T follicular helper cell (primary cell): ENCODE measurements at regions not wholly inside any gene's neighbourhood (a gene's known extent, or its start where the extent isn't known, plus 50 kb on each side); places are given as distances from the start of the nearest gene placed in this dataset.
A peak's percentile ranks its signal among the peaks of the same experiment; 100 is the strongest.

Experiments used
- DNase-seq: peaks from one replicate; pipeline ENCODE4 v3.0.0-alpha.2; 2020; ENCODE audit warnings: low read depth

DNA sequence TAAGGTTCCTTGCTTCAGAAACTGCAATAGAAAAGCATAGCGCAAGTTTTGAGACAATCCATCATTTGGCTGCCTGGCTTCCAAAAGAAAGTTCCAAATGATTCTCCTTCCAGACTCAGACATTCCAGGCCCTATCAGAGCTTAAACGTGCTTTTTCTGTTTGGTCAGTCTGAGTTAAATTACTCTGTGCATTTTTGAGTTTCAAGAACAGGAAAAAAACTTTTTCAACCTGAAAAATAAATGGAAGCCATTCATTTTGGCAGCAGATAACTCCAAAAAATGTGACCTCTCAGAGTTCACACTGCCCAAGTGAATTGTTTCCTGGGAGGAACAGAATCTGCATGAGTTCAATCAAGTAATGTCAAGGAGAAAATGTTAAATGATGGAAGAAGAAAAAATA lies 354.2 kb downstream of the CXCL12 start:
- DNase-seq: no peak

DNA sequence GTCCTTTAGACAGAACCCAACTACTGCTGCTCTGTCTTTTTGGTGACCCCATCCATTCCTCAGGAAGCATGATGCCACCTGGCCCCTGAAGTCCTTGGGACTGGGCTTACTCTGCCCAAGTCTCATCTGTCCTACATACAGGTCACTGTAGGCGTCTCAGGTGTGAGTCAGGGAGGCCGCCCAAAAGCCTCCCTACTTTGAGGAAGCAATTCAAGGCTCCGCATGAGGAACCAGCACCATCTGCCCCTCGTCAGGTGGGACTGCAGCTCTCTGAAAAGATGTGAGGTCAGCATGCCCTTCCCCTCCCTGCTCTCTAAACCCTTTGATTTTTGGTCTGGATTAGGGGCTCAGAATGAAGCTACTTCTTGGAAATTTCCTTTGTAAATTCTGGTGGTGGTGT lies 354.8 kb downstream of the CXCL12 start:
- DNase-seq: peak; percentile 1

DNA sequence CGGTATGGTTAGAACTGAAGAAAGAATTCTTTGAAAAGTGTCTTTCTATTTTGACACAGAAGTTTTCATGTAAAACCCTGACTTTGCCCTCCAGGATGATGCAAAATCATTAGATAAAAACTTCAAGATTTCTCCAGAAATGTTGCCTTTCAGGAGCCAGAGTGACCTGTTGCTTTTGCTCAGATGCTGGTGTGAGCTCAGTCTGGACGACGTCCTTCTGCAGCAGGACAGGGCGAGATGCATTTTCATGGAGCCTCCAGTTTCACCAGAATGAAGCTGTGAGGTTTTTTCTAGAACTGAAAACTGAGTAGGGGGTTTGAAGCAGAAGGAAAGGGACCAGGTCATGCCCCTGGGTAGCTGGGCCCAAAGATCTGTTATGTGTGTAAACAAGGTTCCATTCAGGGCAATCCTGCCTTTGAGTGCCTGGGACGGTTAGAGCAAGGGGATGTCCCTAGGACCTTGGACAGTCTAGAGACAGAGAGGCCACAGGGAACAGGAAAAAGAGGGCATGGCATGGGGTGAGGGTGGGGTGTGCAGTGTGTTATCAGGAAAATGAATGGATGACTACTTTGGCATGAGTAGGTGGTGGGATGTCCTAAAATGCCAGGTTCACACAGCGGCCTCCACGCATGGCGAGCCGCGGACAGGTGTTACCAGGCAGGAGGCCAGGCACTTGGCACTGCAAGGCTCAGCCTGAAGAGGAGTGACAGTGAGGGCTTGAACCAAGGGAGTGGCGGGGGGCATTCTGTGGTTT lies 356.3 kb downstream of the CXCL12 start:
- no peak for DNase-seq

DNA sequence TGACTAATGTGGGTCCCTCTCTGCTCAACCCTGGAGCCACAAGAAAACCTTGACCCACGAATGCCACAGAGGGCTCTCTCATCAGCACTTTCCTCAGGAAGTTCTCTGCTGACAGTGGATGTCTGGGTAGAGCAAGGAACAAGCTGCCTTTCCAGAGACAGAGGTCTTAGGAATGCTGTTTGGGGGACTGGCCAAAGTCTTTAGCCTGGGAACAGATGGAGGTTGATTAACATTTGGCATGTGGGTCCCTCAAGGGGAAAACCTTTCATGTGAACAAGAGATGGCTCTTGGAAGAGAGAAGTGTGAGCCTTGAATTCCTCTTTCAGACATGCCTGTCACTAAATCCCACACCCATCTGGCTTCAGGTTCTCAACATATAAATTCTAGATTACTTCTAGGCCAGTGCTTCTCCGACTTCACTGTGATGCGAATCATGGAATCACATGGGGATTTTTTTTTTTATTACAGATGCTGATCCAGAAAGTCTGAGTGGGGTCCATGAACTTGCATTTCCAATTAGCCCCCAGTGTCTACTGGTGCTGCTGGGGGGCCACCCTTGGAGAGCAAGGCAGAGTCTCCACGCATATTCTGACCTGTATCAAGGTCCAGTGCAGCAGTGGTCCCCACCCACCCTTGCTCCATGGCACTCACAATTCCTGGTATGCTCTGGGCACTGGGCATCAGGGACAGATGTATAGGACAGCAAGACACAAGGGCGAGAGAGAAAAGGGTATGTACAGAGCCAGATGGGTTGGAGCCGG lies 360.4 kb downstream of the CXCL12 start:
- DNase-seq: no peak

DNA sequence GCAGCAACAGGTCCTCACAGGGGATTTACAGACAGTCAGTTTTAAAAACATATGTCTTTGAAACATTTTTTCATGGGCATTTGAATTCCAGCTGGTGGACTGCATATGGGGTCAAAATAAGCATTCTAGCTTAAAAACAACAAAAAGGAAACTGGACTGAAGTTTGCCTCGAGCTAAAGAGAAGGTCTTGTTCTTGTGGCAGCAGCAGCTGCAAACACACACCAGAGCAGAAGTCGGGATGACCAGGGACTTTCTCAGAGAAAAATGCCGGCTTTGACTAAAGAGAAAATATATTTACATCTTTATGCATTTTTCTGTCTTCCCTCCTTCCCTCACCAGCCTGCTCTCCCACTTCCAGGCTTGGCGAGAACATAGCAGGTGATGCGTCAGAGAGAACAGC lies 361.4 kb downstream of the CXCL12 start:
- no peak for DNase-seq

DNA sequence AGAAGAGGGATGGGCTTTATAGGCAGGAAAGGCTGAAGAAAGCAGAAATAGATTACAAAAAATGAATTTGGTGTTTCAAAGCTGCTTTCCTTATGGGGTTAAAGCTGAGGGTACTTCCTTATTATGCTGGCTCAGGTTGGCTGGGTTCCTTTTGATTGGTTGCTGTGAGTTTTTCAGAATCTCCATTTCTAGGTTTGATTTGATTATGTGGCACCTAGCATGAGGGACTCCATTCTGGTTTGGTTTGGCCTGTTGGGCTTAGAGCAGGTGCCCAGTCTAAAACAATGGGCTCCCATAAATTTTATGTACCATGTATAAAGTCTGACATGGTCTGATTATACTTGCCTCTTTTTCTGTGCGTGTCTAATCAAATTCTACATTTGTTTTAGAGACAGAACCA lies 362.7 kb downstream of the CXCL12 start:
- DNase-seq: no peak

DNA sequence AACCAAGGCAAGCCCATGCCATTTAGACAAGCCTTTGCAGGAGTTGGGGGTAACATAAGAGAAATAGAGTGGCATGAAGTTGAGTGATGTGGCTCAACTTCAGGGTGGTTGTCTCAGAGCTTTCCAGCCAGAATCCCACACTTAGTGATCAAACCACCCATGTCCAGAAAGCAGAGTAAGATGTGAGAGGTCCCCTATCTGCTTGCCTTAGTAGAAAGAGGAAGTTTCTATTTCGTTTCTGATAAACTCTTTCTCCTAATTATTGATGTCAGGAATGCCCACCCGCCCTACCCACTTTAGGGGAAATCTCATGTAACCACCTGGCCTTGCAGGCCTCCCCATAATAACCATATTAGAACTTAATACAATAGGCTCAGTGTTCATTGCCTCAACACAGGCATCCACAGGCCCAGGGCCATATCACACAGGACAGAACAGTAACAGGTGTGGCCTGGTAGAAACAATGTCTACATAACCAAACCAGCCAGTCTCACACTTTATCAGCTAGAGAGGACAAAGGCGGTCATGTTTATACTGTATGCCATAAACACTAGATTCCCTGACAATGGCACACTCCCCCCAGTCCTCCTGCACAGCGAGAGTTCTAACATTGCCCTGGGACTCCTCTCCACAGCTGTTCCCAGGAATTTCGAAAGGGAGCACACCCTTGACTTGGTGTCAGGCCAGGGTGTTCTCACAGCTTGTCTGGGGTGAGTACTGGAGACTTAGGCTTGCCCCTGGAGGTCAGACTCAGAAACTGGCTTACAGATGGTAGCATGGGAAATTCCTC lies 364.4 kb downstream of the CXCL12 start:
- no peak for DNase-seq

DNA sequence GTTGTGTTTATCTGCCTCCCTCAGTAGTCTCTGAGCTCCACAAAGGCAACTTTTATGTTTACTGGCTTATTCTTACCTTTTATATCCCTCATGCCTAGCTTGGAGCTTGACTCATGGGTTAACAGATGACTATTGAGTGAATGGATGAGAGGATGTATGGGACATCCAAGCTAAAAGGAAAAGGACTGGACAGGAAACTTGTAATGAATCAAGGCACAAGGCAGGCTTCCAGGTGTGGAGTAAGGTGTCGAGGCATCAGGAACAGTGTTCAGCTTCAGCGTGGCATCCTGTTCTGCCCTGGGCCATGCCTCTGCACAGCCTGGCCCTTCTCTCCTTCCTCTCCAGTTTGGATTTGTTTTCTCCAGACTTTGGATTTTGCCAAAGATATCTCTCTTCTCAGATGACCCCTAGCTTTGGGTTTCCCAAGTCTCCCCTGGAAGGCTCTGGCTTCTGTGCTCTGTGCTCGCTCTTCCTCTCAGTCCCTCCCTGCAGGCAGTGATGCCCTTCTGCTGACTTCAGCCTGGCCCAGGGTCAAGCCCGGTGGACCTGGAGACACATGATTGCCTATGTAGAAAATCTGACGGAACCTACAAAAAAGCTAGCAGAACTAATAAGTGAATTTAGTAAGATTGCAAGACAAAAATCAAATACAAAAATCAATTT lies 367.3 kb downstream of the CXCL12 start:
- no peak for DNase-seq

DNA sequence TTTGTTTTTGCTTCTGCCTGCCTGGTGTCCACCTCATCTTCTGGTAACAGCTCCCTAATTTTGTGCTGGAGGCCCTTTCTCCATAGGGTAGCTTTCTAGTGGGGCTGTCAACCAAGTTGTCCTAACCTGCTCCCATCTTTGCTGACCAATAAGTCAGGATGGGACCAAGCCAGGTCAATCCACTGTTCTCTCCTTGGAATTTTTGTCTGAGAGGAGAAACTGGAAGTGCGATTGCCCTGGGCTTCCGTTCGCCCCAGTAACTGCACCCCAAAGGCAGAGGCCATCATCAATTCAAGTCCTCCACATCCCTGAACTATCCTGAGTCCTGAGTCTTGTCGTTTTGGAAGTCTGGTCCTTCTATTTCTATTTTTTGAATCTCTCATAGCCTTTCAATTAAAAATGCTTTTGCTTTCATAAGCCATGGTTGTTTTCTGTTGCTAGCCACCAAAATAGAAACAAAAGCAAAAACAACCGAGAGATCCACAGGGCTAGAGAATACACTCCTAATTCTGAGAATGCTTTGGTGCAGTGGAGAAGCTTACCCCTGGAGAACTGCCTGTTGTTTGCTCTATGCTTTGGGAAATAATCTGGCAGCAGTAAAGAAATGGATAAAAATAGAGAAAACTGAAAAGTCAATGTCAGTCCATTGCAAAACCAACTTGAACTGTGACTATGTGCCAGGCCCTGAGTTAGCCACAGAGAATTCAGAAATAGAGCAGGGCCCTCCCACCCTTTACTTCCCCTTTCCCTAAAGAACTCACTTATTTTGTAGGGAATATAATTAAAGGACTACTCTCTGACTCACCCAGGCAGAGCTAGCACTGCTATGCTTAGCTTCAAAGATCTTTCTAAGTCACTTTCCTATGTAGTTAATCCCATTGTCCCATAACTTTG lies 368.1 kb downstream of the CXCL12 start:
- DNase-seq: no peak

DNA sequence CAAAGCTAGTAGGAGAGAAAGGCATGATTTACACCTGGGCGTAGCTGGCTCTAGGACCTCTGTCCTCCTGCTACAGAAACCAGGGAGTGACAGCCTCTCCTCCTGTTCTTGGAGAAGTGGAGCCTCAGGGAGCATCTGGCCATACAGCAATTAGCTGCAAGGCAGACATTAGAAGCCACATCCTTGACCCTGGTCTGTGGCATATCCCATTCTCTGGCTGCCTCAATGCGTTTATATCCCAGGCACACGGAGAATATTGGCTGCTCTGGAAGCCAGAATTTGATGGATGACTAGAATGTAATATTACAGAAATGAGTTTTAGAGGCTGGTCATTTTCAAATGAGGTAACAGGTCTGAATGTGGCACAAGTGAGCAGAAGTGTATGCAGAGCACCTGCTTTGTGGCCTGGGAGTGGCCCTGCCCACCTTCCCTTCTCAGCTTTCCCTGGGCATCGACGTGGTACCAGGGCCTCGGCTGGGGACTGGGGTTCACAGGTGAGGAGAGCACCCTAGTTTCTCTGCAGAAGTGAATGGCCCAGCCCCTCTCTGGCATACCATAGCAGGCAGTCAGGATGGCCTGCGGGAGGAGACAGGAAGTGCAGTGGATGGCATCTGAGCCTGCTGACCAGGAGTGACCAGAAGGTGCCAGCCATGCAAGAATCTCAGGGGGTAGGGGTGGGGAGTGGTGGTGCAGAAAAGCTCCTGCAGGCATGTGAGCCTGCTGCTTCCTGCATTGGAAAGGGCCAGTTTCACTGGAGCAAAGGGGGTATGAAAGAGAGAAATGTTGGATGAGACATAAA lies 367.2 kb upstream of the ZNF32 start:
- DNase-seq: no peak

DNA sequence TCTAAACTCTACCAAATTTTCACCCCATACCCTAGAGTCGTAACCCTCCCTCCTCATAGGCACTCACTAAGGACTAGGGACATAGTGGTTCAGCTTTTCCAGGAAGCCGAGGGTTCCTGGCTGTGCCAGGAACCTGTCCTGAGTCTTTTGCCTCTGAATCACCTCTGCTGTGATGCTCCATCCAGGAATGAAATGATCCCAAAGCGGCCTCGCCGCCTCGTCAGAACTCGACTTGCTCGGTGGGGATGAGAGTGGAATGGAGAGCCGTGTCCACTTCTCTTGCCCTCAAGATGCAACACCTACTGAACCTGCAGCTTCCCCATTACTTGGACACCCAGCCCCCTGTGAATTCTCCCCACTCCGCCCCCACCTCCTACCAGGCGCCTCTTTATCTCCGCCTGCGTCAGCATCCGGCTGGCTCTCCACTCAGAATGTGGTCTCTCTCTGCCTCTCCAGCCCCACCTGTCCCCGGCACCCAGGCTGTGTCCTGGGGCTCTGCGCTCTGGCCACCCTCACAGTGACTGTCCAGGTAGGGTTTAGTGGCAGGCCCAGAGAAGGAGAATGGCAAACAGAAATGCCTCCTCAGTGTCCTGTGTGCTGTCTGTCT lies 366.1 kb upstream of the ZNF32 start:
- no peak for DNase-seq

DNA sequence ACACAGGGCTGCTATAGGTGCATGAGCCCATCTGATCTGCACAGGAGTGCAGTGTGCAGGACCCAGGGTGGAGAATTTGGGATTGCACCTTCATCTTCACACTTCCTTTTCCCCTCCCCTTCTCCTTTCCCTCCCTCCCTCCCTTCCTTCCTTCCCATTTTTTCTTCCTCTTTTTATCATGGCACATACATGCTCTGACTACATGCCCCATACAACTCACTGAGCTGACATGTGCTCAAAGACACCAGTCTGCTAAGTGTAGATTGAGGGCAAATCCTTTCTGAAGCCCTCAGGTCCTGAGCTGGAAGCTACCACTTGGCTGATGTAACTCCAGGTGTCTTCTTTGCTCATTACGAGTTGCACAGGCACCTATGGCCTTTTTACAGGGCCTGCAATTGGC lies 365.3 kb upstream of the ZNF32 start:
- DNase-seq: no peak

DNA sequence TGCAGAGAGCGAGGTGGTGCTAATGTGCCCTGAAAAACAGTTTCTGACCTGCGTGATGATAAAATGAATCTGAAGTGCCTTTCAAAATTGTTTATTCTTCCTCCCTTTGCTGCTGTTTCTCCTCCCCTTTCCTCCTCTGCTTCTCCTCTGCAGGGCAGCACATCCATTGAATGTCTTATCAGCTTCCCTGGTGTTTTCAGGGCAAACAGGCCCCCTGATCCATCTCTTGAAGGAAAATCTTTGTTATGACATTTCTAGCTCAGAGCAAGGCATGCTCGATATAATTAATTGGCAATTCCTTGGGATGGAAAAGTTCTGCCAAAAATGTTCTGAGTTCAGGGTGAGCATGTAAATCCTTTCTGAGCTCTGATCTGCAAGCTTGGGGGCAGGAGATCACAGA lies 364.2 kb upstream of the ZNF32 start:
- no peak for DNase-seq

DNA sequence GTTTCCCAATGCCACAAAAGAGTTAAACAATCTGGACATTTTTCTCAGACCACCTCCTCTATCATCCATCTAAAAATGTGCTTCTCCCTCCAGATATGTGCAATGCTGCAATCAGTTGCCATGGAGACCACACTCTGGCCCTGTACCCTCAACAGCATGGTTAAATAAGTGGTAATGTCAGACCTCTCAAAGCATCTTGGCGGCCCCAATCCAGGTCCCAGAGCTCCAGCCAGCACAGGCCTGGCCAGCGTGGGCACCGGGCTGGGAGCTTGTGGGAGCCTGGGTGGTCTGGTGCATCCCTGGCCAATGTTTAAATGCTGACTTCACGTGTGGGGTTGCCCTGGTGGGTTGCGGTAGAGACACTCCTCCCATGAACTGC lies 362.9 kb upstream of the ZNF32 start:
- no peak for DNase-seq

DNA sequence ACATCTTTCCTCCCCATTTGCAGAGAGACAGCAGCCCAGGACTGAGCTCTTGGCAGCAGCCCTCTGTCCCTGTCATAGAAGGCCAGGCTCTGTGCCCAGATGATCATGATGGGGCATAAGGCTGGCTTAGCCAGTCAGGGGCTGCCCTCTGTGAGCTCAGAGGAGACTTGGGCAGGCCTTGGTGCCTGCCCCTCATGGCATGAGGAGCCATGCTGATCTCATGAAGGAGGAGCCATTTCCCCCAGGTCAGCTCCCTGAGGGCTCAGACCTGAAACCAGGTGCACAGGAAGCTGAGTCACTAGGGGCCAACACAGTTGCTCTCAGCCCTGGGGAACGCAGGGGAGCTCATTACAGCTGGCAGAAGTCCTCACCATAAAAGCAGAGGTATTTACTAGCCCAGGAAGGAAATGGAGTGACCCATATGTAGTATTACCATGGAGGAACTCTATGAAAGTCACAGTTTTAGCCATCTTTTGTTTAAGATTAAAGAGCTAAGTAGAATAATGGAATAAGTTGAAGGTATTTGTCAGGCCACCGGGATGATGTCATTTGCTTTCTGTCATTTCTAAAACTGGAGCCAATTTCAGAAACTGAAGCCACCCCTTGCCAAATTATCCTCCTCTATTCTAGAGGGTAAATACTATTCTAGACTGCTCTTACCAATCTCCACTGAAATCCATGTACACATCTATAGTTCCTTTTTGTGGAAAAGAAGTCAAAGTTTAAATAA lies 362.4 kb upstream of the ZNF32 start:
- DNase-seq: no peak

DNA sequence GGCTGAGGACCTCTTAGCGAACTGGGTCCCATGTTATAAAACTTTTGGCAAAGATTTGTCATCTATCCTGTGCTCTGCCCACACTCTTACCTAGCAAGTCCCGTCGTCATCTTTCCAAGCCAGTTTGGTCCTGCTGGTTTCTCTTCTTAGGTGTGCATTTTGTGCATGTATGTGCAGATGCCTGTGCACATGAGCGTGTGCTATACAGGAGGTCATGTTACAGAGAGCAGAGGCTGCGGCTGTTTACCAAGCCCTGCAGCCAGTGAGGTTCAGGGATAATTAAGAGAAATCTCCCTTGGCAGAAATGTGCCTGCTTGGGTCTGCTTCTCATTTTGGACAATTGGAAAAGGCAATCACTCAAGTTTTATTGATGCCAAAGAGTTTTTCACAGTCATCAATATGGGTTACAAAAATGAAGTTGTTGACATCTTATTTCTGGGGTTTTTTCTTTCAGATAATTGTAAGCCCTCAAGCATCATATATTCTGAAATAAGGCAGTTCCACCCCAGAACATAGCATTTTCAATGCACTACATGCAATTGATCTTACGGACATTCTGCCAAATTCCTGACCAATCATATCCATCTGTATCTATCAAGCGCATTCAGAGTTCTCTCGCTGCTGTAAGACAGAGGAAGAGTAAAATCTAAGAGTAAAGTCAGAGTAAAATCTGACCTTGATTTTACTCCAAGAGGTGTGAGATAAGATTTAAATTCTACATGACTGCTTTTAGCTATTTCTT lies 361.4 kb upstream of the ZNF32 start:
- DNase-seq: no peak

DNA sequence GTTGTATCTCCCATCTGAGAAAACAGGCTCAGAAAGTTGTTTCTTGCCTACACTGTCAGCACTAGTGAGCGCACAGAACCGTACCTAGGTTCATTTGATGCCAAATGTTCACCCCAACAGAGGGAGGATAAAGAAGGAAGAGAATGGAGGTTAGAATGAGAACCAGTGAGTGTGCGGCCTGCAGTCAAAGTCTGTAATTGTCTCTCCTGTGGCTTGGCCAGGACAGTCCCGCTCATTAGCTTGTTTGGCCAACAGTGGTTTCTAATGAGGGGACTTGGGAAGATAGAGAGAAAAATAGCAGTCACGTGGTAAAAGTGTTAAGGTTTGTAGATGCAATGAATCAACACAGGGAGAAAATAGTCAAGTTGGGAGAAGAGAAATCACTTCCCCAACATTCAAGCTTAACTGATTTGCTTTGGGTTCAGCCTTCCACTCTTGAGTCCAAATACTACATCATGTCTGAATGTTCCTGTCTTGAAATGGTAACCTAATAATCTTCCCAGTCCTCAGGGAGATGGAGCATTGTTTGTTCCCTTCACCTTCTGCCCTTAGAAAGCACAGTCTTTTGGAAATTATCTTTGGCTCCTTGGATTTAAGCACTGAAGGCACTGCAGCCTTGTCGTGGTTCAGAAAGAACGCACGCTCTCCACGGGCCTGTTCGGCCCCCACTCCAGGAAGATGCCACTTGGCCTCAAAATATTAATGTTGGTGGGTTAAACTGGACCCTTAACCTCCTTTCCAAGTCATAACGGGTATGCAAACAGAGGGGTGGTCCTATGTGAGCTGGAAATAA lies 360.4 kb upstream of the ZNF32 start:
- DNase-seq: no peak
